NCI-H226 (cell line): ENCODE measurements at regions not wholly inside any gene's neighbourhood (a gene's known extent, or its start where the extent isn't known, plus 50 kb on each side); places are given as distances from the start of the nearest gene placed in this dataset.
"Not testable (repeated sequence)": the region's sequence is repeated elsewhere in the genome, so short reads cannot be mapped to it uniquely, and the experiment has no call there.

ENCODE experiments used
- DNase-seq: peaks from one replicate; pipeline ENCODE4 v3.0.0-alpha.2; 2015

DNA sequence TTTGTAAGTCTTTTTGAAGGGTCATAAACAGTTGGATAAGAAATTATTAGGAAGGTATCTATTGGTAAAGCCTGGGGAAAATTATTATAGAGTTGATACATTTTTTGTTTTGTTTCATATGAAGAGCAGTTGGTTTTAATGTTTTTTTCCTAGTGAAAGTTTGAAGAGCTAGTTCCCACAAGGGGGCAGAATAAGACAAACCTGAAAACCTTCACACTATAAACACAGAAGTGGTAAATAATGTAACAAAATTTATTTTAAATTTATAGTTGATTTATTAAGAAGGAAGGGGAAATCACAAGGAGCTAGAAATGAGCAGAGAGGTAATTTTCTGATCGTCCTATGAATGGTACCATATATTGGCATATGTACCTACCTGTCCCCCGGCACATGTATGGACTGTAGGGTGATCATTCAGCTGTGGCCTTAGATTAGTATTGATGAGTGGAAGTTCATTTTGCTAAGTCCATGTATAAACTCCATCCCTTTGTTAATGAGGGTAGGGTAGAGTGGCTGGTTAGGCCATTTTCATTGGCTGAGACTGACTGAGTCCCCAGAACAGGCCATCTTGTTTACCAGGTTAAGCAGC is 116.3 kb downstream of the TANC2 start:
- DNase-seq = no peak

DNA sequence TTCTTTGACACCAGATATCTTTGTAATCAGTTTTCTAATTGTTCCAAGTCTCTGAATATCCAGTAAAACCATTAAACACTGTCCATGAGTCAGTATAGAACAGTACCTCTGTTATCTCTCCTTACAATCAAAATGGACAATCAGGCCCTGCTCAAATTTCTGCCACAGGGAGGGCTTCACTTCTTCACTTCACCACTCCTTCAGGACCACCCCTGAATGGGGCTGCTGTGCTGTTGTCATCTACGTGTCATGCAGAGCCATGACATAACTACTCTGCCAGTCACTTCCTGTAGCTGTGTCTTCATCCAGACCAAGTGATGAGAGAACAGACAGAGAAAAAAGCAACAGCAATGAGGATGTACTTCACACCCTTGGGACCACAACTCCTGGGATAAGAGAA is 116.9 kb downstream of the TANC2 start:
- no peak for DNase-seq

DNA sequence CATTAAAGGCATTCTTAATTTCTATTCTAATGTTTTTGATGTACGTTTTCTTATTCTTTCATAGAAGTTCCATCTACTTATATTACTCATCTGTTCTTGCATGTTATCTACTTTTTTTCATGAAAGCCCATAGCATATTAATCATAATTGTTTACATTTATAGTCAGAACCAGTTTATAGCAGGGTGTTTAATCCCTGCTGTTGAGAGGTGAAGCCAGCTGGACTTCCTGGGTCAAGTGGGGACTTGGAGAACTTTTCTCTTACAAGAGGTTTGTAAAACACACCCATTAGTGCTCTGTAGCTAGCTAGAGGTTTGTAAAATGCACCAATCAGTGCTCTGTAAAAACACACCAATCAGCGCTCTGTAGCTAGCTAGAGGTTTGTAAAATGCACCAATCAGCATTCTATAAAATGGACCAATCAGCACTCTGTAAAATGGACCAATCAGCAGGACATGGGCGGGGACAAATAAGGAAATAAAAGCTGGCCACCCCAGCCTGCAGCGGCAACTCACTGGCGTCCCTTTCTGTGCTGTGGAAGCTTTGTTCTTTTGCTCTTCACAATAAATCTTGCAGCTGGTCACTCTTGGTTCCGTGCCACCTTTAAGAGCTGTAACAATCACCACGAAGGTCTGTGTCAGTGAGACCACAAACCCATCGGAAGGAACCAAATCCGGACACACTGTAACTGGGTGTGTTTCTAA is 120.6 kb downstream of the TANC2 start:
- DNase-seq = no peak

DNA sequence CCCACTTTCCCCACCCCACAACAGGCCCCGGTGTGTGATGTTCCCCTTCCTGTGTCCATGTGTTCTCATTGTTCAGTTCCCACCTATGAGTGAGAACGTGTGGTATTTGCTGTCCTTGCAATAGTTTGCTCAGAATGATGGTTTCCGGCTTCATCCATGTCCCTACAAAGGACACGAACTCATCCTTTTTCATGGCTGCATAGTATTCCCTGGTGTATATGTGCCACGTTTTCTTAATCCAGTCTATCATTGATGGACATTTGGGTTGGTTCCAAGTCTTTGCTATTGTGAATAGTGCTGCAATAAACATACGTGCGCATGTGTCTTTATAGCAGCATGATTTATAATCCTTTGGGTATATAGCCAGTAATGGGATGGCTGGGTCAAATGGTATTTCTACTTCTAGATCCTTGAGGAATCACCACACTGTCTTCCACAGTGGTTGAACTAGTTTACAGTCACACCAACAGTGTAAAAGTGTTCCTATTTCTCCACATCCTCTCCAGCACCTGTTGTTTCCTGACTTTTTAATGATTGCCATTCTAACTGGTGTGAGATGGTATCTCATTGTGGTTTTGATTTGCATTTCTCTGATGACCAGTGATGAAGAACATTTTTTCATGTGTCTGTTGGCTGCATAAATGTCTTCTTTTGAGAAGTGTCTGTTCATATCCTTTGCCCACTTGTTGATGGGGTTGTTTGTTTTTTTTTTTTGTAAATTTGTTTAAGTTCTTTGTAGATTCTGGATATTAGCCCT is 124.5 kb downstream of the TANC2 start:
- not testable (repeated sequence) for DNase-seq

DNA sequence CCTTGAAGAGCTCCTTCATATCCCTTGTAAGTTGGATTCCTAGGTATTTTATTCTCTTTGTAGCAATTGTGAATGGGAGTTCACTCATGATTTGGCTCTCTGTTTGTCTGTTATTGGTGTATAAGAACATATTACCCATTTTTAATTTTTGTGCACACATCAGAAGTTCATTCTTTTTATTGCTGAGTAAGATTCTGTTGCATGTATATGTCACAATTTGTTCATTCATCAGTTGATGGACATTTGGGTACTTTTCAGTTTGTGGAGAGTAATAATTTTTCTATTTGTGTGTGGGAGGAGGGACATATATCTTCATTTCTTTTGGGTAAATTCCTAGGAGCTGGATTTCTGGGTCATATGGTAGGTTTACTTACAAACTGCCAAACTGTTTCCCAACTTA is 125.9 kb downstream of the TANC2 start:
- DNase-seq = not testable (repeated sequence)

DNA sequence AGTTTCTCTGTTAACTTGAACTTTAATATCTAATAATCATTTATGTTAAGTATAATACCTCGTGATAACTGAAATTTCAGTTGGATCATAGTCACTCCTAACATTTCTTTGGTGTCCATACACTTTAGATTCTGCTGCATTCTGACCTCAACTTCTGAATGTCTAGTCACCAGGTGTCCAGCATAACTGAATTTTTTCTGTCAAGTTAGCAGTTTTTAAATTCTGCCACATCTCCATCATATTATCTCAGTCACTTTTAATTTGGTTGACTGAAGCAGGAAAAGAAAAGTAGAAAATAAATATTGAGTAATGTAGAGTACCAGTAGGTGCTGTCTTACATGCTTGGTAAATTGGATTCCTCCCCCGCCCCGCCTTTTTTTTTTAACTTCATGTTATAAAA is 128.6 kb downstream of the TANC2 start:
- no peak for DNase-seq

DNA sequence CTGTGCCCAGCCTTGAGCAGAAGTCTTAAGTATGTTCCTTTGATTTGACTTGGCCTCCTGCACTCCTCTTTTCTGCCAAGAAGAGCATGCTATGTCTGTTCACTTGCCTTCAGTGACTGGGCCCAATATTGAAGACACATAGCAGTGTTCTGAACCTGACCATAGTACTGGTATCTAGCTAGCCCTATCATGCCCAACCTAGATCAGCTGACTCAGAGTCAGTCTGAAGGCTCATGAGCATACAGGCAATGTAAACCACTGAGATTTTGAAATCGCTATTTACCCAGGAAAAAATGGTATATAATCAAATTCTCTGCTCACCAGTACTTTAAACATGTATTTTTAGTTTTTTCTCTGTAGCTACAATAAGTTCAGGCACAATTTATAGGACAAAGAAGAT is 129.4 kb downstream of the TANC2 start:
- no peak for DNase-seq

DNA sequence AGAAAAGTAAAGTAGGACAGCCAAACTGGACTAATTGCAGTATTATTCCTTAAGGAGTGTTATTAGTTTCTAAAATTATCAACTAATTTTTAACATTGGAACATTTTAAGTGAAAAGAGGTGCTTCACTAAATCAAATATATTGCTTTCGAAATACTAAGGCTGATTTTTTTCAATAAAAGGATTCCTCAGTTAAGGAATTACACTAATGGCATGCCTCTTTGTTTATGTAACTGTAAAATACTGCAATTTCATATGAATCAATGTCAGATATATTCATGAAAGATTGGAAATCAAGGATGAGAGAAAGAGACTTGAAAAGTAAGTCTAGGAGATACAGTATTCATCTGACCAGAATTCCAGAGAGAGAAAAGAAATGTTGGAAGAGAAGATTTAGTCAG is 129.8 kb downstream of the TANC2 start:
- DNase-seq = no peak

DNA sequence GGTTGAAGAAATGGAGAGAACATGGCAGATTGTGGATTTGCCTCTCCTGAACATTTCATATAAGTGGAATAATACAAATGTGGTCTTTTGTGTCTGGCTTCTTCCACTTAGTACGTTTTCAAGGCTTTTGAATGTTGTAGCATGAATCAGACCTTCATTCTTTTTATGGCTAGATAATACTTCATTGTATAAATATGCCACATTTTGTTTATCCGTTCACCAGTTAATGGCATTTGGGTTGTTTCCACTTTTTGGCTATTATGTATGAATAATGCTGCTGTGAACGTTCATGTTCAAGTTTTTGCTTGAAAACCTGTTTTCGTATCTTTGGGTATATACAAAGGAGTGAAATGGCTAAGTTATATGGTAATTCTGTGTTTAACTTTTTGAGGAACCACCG is 130.4 kb downstream of the TANC2 start:
- no peak for DNase-seq

DNA sequence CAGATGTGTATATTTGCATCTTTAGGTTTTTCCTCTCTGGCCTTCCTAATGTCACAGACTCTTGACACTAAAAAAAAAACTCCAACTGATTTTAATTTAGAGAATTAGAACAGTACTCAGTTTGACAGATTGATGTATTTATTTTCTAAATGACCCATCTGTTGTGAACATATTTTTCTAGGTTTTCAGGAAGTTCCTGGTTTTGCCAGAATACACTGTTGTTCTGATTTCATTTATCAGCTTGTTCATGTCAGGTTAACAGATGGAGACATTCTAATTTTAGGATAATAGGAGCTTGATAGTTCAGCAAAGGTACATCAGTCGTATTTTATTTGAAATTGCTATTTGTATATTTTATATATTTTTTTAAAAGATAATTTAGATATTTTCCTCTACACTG is 133.4 kb downstream of the TANC2 start:
- DNase-seq = no peak

DNA sequence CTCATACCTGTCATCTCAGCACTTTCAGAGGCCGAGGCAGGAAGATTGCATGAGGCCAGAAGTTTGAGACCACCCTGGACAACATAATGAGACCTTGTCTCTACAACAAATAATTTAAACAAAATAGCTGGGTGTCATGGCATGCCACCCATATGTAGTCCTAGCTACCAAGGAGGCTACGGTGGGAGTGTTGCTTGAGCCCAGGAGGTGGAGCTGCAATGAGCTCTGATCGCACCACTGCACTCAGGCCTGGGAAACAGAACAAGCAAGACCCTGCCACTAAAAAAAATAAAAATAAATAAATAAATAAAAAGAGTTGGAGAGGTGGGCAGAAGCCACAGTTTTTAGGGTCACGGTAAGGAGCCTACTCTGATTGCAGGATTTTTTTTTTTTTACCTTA is 136.0 kb downstream of the TANC2 start:
- no peak for DNase-seq

DNA sequence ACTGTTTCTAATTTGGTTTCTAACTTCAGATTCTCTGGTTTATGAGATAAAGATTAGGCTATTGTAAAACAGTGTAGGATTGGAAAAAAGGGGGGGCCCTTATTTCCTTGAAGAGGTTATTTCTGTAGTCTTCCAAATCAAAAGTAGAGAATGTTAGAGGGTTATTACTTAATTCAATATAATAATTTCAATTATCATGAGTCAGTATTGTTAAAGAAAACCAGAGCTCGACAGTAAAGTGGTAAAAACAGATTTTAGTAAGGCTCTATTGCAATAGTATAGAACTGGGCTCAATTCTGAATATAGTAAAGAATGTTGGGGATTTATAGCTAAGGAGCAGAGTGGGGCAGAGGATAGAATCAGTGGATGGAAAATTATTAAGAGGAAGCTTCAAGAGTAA is 140.0 kb downstream of the TANC2 start:
- no peak for DNase-seq

DNA sequence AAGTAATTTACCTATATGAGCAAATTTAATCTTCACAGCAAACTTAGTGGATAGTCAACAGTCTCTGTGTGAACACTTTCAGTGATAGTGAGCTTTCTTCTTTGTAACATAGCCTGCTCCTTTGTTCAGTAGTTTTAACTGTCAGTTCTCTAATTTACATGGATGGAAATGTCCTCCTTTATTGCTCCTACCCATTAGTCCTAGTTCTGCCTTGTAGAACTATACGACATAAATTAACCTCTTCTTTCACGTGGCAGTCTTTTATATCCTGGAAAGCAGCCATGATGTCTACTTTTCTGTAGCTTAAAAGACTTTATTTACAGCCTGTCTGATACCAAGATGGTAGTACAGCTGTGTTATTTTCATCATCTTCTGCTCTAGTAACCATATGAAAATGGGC is 143.6 kb downstream of the TANC2 start:
- no peak for DNase-seq

DNA sequence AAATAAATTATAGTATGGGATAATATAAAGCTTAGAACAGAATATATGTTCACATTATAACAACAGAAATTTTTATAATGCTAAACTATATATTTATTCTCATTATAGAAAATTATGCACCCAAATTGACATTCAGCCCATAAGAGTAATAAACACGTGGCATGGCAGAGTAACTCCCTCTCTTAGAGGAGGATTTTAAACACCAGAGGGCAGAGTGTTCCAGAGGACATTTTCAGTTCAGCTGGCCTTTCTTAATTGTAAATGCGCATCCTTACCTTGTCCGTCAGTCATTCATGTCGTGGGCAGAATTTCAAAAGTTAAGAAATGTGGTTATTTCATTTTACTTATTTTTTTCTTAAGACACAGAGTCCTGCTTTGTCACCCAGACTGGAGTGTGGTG is 147.1 kb downstream of the TANC2 start:
- DNase-seq = no peak

DNA sequence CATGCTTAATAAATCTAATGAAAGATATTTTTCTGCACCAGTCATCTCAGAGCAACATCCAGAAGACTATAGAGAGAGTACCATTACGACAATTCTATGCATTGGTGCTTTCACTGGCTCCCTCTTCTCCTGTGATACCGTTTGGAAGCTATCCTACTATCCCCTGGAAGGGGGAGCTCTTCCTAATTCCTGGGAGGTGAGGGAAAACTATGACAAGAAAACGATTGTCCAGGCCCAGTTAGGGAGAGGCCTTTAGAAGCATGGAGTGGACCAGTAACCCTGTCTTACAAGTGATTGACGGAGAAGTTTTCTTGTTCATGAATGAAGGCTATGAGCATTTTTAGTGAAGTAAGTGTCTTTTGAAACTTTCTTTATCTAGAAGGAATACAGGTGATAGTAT is 150.2 kb downstream of the TANC2 start:
- DNase-seq = no peak

DNA sequence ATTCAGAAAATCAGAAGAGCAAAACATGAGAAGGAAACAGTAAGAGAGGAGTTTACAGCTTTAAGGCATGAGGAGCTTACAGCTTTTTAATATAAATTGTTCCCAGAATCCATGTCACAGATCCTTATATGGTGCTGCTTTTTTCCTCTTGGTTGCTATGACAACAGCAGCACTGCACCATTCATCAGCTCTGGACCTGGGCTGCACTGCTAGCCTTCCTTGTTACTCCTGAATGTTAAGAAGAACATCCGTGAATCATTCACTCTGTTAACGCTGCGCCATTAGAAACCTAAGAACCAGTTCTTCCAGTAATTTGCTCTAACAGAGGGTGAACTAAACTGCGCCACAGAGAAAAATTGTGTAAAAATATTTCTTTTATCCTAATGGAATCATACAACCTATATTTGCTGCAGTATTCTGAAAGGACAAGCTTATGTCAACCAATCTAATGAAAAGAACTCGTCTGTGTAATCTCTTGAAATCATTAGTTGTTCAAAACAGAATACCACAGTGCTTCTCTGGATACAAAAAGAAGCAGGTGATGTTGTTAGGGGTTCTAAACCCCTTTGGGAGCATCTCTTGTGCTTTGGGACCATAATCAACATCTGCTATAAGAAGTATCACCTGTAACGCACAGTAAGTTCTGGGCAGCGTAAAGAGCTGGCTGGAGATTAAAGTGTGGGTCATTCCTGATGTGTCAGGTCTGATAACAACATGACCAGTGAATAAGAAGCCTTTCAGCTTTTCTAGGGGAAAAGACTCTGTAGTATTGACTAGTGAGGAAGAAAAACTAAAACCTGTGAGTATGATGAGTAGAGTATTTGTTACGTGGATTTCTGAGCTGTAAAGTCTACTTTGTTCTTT is 151.2 kb downstream of the TANC2 start:
- DNase-seq = no peak

DNA sequence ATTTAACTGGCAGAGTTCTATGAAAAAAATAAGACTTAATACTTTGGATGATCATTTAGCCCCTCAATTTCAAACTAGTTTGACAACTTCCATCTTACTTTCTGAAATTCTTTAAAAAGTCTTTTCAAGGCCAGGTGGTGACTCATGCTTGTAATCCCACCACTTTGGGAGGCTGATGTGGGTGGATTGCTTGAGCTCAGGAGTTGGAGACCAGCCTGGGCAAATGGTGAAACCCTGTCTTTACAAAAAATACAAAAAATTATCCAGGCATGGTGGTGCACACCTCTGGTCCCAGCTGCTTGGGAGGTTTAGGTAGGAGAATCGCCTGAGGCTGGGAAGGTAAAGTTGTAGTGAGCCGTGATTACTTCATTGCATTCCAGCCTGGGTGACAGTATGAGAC is 154.4 kb downstream of the TANC2 start:
- DNase-seq = peak; percentile 8

DNA sequence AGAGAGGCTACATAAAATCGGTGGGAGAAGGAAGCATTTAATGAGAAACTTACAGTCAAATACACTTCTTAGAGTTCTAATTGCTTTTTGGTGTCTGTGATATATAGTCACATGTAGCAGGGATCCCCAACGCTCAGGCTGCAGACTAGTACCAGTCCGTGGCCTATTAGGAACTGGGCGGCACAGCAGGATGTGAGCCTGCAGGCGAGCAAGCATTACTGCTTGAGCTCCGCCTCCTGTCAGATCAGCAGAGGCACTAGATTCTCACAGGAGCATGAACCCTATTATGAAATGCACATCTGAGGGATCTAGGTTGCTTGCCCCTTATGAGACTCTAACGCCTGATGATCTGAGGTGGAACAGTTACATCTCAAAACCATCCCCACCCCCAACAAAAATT is 158.5 kb downstream of the TANC2 start:
- no peak for DNase-seq

DNA sequence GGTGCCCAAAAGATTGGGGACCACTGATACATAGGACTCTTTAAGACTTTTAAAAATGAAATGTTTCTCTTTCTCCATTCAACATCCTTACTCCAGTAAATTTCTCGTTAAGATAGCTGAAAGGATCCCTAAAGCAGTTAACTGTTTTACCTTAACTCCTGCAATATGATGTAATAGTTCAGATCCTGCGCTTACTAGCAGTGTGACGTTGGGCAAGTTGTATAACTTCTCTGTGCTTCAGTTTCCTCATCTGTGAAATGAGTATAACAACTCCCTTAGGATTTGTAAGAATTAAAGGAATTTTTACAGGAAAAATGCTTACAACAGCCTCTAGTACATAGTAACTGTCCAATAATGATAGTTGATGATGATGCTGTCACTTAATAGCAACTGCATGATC is 158.9 kb downstream of the TANC2 start:
- no peak for DNase-seq

DNA sequence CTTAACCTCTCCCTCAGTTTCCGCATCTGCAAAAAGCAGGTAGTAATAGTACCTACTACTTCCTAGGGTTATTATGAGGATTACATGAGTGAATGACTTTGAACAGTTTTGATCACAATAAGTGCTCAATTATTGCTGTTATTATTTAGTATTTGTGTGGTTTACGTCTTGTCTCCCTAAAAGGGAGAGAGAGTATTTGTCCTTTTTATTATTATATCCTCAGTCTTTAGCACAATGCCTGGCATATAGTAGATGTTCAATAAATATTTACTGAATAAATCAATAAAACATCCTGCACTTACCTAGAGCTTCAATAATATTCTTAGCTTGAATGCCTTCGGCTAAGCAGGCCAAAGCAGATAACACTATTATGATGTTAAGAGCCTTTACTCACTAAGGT is 160.0 kb downstream of the TANC2 start:
- DNase-seq = no peak

DNA sequence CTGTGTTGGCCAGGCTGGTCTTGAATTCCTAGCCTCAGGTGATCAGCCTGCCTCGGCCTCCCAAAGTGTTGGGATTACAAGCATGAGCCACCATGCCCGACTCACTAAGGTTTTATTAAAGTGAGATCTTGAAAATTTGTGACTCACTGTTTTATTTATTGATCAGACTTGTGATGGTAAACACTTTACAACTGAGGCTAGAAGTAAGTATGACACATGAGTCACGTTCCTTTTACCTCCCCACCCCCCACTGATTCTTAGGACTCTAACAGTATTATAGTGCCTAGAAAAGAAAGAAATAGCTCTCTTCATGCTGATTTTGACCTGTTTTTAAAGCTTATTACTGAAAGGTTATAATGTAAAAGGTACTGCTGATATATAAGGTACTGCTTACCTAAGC is 160.6 kb downstream of the TANC2 start:
- no peak for DNase-seq

DNA sequence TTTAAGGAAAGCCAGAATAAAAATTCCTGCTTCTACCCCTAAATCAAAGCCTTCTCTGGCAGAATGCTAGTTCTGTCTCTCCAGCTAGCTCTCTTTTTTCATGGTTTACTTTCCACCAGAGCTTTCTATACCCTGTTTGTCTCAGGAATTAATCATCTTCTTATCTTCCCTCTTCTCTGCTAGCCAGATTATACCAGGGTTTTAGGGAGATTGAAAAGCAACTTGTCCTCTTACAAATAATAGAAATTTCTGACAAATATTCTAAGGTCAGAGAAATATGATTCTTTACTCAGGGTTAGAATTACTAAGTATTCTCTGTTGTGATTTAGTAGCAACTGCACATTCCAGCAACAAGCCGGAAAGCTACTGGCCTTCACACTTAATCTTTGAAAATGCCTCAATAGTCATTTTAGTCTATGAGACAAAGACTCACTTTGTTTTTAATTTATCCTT is 166.4 kb downstream of the TANC2 start:
- DNase-seq = no peak

DNA sequence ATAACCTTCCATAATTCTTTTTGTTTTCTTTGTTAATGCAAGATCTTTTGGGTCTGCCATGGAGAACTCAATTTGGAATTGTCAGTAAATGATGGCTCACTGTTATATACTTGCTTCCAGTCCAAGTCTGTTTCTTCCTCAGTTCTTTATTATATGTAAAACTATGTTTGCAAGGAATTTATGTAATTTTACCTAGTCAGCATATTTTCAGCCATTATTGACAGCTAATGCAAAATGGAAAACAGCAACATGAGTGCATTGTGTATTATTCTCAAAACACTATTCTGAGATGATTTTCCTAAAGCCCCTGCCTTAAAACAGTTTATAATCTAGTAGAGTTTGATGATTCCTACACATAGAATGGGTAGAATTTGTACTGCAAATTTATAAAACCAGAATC is 167.5 kb downstream of the TANC2 start:
- DNase-seq = no peak
